Type B pancreatic cell (in vitro differentiated cells): ENCODE measurements at regions not wholly inside any gene's neighbourhood (a gene's known extent, or its start where the extent isn't known, plus 50 kb on each side); places are given as distances from the start of the nearest gene placed in this dataset.
"Not testable (repeated sequence)": the region's sequence is repeated elsewhere in the genome, so short reads cannot be mapped to it uniquely, and the experiment has no call there.

ENCODE experiments used
- DNase-seq: peaks from one replicate; pipeline ENCODE4 v3.0.0; 2021; ENCODE audit warnings: mixed read lengths; ENCODE audit not compliant: unreplicated experiment; ENCODE audit errors: extremely low spot score
- H3K27ac Mint-ChIP-seq: 2 replicates; pipeline ENCODE4 v1.8.0; 2021; ENCODE audit warnings: mild to moderate bottlenecking, mixed read lengths
- H3K27me3 Mint-ChIP-seq: 2 replicates; pipeline ENCODE4 v1.8.0; 2021; ENCODE audit warnings: mixed read lengths
- H3K36me3 Mint-ChIP-seq: 2 replicates; pipeline ENCODE4 v1.8.0; 2021; ENCODE audit warnings: mixed read lengths
- H3K4me1 Mint-ChIP-seq: one replicate; pipeline ENCODE4 v1.8.0; 2021; ENCODE audit warnings: mixed read lengths; ENCODE audit not compliant: unreplicated experiment
- H3K4me3 Mint-ChIP-seq: 2 replicates; pipeline ENCODE4 v1.8.0; 2021; ENCODE audit warnings: mild to moderate bottlenecking, mixed read lengths
- H3K9me3 Mint-ChIP-seq: 2 replicates; pipeline ENCODE4 v1.8.0; 2021; ENCODE audit warnings: mixed read lengths
- CTCF ChIP-seq: fragments of 200-600 bp; sonication (generic); conservative IDR thresholded peaks from 2 replicates; pipeline ENCODE4 v1.5.0; 2021; ENCODE audit warnings: antibody characterized with exemption, mild to moderate bottlenecking

DNA sequence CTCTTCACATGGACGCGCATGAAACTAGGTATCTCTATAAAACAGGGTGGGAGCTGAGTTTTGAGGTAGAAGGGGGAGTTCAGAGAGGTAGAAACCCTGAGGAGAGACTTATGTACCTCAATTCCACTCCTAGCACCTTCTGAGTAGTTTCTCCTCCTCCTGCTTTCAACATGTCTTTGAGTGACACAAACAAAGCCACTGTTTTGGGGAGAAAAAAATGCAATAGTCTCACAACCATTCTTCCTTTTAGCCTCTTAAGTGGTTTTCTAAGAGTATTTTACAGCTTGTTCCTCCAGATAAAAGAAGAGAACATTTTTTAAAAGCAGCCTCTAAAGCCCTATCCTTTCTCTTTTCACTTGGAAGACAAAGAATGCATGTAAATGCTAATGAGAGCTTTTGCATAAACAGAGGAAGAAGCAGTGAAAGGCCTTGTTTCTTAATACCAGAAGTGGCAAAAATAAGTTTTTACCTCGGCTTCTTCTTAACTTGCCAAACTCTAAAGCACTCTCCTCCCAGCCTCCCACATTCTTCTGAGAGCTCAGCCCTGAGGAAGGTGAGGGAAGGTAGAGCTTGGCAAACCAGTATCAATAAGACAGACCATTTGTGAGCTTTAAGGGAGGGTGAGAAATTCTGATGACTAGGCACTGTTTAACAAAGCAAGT, 1304.4 kb upstream of the ACVR2A start:
- TF ChIP-seq CTCF, result no peak
- Mint-ChIP-seq H3K4me1 (no peaks in the 10 kb centered on the region), H3K36me3 (no peaks in the 10 kb centered on the region), H3K9me3 (no peaks in the 10 kb centered on the region), H3K27ac (no peak overlapping the region), H3K4me3 (no peak overlapping the region), H3K27me3 (peaks cover 4% of the 10 kb centered on the region)
- no peak for DNase-seq

DNA sequence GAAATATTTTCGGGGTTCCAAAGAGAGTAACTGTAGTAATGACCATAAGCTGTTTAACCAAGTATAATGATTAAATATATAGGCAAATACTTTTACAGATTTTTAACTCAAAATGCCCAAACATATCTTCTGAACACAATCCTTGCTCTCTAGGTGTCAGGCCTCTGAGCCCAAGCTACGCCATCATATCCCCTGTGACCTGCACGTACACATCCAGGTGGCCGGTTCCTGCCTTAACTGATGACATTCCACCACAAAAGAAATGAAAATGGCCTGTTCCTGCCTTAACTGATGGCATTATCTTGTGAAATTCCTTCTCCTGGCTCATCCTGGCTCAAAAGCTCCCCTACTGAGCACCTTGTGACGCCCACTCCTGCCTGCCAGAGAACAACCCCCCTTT, 1305.1 kb upstream of the ACVR2A start:
- not testable (repeated sequence) for H3K27ac Mint-ChIP-seq, H3K4me3 Mint-ChIP-seq, H3K9me3 Mint-ChIP-seq, H3K36me3 Mint-ChIP-seq, H3K4me1 Mint-ChIP-seq, DNase-seq, H3K27me3 Mint-ChIP-seq

- Mint-ChIP-seq H3K27me3 (peaks cover 4% of the 10 kb centered on the region), H3K9me3 (no peaks in the 10 kb centered on the region), H3K36me3 (no peaks in the 10 kb centered on the region), H3K4me1 (no peaks in the 10 kb centered on the region), H3K4me3 (no peak overlapping the region), H3K27ac (no peak overlapping the region)
- no peak for TF ChIP-seq CTCF
- DNase-seq, result no peak
Measured at GRCh38 chr2:146537477-146537876, 1307.4 kb upstream of the ACVR2A start.

DNA sequence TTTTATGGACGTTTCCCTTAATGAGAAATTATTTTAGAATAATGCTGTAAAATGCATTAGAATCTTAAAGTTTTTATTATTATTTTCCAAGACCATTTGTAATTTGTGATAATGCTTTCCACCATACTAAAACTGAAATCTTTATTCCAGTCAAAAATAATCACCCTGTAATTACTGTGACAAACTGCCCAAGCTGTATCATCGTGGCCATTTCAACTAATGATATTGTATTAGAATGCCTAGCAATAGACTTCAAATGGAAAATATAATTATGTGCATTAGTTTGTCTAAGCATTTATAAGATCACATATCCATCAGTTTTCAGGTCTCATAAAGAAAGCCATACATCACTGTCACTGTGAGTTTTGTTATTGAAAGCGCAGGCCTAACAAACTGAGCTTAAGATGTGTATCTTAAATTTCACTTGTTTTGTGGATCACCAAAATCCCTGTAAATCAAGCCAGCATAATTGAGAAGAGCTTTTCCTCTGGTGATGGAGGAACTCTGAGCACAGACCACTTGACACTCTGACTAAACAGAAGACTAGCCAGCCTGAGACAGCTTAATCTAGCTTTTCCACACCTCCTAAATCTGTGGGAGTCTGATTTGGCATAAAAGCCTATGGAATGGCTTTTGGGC, 1312.2 kb upstream of the ACVR2A start:
- no peak for DNase-seq
- Mint-ChIP-seq H3K27ac (no peak overlapping the region), H3K36me3 (no peaks in the 10 kb centered on the region), H3K9me3 (no peaks in the 10 kb centered on the region), H3K4me3 (no peak overlapping the region), H3K27me3 (peaks cover 4% of the 10 kb centered on the region), H3K4me1 (no peaks in the 10 kb centered on the region)
- TF ChIP-seq CTCF, result no peak

DNA sequence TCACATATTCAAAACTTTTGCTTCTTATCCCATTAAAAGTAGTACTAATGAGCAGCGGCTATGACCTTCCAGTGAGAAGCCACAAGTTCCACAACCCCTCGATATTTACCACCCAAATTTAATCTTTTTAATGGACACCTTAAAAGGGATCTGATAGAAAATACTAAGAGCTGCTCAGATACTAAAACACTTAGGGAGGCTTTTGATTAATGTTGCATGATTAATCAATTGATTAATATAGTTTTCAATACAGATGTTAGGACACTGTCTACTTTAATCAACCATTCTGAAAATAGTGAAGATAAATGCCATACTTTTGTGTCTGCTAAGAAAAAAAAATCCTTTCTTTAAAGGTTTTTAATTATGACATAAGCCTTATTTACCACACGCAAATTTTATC, 1312.8 kb upstream of the ACVR2A start:
- DNase-seq, result no peak
- Mint-ChIP-seq H3K4me1 (no peaks in the 10 kb centered on the region), H3K27ac (no peak overlapping the region), H3K4me3 (no peak overlapping the region), H3K36me3 (no peaks in the 10 kb centered on the region), H3K9me3 (no peaks in the 10 kb centered on the region), H3K27me3 (peaks cover 4% of the 10 kb centered on the region)
- no peak for TF ChIP-seq CTCF

DNA sequence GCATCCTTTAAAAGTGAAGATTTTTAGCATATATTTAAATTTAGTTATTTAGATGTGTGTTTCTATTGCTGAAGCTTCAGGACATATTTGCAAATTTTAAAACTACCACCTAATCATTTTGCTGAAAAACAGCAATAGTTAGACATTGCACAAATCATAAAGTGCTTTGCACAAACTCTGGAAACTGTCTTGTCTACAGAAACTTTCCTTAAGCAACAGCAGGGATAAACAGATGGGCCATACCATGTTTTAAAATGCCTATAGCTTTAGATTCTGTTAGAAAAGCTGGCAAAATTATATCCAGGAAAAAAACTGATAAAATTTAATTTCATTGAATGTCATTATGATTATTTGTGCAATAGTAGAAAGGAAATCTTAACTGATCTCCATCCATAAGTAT, 1313.9 kb upstream of the ACVR2A start:
- TF ChIP-seq CTCF, result no peak
- peaks cover 8% of the 10 kb centered on the region for H3K27me3 Mint-ChIP-seq
- H3K4me1 Mint-ChIP-seq, result no peaks in the 10 kb centered on the region
- no peak for DNase-seq
- H3K4me3 Mint-ChIP-seq, result no peak overlapping the region
- H3K27ac Mint-ChIP-seq, result no peak overlapping the region
- no peaks in the 10 kb centered on the region for H3K9me3 Mint-ChIP-seq
- H3K36me3 Mint-ChIP-seq, result no peaks in the 10 kb centered on the region
